ENCODE measurements at regions not wholly inside any gene's neighbourhood (a gene's known extent, or its start where the extent isn't known, plus 50 kb on each side); places are given as distances from the start of the nearest gene placed in this dataset.

DNA sequence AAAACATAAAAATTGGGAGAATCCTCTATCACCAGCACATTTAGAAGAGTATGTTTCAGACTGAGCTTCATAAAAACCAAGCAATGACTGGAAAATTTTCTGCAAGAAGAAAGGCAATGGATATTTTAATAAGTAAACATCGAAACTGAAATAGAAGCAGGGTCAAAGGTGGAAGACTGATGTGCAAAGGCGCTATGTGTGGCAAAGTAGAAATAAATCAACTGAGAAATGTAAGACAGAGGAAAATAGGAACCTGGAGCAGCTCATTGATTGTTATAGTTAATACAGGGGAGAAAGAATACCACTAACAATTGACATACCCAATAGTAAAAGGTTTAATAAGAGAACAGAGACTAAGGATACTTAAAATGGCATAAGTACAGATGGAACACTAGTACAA, 818.4 kb downstream of the SOCS6 start:
- in situ Hi-C loops (cut with HindIII; ENCODE audit: low pct_unique_long_range_greater_than_20kb, low sequenced_read_pairs) (no loop called here), intact Hi-C loops (cut with micrococcal nuclease; ENCODE audit: unreplicated experiment) (no loop called here)
- H3K4me1 ChIP-seq (ENCODE audit: control insufficient read depth, insufficient read depth, low read length): 0 out of 2 replicates have a peak, but pooled peaks cover 4% of the 10 kb centered on the region
- H3K27ac ChIP-seq (ENCODE audit: low read length): no peak overlapping the region
- no peaks in the 10 kb centered on the region for H3K36me3 ChIP-seq (ENCODE audit: control insufficient read depth, insufficient read depth, low read length)
- TF ChIP-seq POLR2AphosphoS5 (IDR thresholded peaks at IDR 0.05; ENCODE audit: low read depth, low read length) (no peak), SIN3A (IDR thresholded peaks at IDR 0.05; ENCODE audit: borderline replicate concordance, insufficient read depth, low read depth, low read length) (no peak), TCF7L2 (IDR thresholded peaks at IDR 0.05; ENCODE audit: low read depth, low read length) (no peak)
- TF ChIP-seq, protein P1, sequence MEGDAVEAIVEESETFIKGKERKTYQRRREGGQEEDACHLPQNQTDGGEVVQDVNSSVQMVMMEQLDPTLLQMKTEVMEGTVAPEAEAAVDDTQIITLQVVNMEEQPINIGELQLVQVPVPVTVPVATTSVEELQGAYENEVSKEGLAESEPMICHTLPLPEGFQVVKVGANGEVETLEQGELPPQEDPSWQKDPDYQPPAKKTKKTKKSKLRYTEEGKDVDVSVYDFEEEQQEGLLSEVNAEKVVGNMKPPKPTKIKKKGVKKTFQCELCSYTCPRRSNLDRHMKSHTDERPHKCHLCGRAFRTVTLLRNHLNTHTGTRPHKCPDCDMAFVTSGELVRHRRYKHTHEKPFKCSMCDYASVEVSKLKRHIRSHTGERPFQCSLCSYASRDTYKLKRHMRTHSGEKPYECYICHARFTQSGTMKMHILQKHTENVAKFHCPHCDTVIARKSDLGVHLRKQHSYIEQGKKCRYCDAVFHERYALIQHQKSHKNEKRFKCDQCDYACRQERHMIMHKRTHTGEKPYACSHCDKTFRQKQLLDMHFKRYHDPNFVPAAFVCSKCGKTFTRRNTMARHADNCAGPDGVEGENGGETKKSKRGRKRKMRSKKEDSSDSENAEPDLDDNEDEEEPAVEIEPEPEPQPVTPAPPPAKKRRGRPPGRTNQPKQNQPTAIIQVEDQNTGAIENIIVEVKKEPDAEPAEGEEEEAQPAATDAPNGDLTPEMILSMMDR (IDR thresholded peaks at IDR 0.05): no peak
- TF ChIP-seq, protein P2, sequence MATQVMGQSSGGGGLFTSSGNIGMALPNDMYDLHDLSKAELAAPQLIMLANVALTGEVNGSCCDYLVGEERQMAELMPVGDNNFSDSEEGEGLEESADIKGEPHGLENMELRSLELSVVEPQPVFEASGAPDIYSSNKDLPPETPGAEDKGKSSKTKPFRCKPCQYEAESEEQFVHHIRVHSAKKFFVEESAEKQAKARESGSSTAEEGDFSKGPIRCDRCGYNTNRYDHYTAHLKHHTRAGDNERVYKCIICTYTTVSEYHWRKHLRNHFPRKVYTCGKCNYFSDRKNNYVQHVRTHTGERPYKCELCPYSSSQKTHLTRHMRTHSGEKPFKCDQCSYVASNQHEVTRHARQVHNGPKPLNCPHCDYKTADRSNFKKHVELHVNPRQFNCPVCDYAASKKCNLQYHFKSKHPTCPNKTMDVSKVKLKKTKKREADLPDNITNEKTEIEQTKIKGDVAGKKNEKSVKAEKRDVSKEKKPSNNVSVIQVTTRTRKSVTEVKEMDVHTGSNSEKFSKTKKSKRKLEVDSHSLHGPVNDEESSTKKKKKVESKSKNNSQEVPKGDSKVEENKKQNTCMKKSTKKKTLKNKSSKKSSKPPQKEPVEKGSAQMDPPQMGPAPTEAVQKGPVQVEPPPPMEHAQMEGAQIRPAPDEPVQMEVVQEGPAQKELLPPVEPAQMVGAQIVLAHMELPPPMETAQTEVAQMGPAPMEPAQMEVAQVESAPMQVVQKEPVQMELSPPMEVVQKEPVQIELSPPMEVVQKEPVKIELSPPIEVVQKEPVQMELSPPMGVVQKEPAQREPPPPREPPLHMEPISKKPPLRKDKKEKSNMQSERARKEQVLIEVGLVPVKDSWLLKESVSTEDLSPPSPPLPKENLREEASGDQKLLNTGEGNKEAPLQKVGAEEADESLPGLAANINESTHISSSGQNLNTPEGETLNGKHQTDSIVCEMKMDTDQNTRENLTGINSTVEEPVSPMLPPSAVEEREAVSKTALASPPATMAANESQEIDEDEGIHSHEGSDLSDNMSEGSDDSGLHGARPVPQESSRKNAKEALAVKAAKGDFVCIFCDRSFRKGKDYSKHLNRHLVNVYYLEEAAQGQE (IDR thresholded peaks at IDR 0.05; ENCODE audit: insufficient read depth in 1 of 2, low read depth in 2 of 2, low read length in 1 of 2): no peak
- H3K27me3 ChIP-seq (ENCODE audit: control insufficient read depth, insufficient read depth, low read length): no peaks in the 10 kb centered on the region
- no peaks in the 10 kb centered on the region for H3K9me3 ChIP-seq (ENCODE audit: control insufficient read depth, insufficient read depth, low read depth, low read length)
- DNase-seq (ENCODE audit: low read depth, low spot score): no peak
- no TSS peak for BruUV-seq (replicated peaks)
- H3K4me3 ChIP-seq (ENCODE audit: low read depth in 2 of 2, low read length in 2 of 2): no peak overlapping the region
- no peak for ATAC-seq
- CTCF ChIA-PET: no interaction called here
- POLR2A ChIA-PET: no interaction called here

DNA sequence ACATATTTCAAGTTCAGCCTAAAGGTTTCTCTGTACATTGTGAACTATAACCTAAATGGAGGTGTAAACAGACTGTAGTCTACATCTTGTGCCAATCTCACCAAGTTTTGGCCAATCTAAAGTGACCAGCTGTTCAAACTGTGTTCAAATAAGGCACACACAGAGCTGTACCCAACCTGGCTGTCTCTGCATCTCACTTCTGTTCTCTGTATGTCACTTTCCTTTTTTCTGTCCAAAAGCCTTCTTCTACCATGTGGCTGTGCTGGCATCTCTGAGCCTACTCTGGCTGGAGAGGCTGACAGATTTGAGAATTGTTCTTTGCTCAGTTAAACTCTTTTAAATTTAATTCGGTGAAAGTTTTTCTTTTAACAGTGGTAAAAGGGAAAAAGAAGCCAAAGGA, 817.9 kb downstream of the SOCS6 start:
- in situ Hi-C loops (cut with HindIII; ENCODE audit: low pct_unique_long_range_greater_than_20kb, low sequenced_read_pairs) (no loop called here), intact Hi-C loops (cut with micrococcal nuclease; ENCODE audit: unreplicated experiment) (no loop called here)
- no TSS peak for BruUV-seq (replicated peaks)
- Histone ChIP-seq H3K4me3 (ENCODE audit: low read depth in 2 of 2, low read length in 2 of 2) (no peak overlapping the region), H3K27me3 (ENCODE audit: control insufficient read depth, insufficient read depth, low read length) (no peaks in the 10 kb centered on the region), H3K9me3 (ENCODE audit: control insufficient read depth, insufficient read depth, low read depth, low read length) (no peaks in the 10 kb centered on the region), H3K27ac (ENCODE audit: low read length) (no peak overlapping the region; the same call in 1 of the 2 replicates), H3K36me3 (ENCODE audit: control insufficient read depth, insufficient read depth, low read length) (no peaks in the 10 kb centered on the region), H3K4me1 (ENCODE audit: control insufficient read depth, insufficient read depth, low read length) (0 out of 2 replicates have a peak, but pooled peaks cover 4% of the 10 kb centered on the region)
- DNase-seq (ENCODE audit: low read depth, low spot score): no peak
- TF ChIP-seq POLR2AphosphoS5 (IDR thresholded peaks at IDR 0.05; ENCODE audit: low read depth, low read length) (no peak), TCF7L2 (IDR thresholded peaks at IDR 0.05; ENCODE audit: low read depth, low read length) (no peak), SIN3A (IDR thresholded peaks at IDR 0.05; ENCODE audit: borderline replicate concordance, insufficient read depth, low read depth, low read length) (no peak)
- TF ChIP-seq, protein P2 (IDR thresholded peaks at IDR 0.05; ENCODE audit: insufficient read depth in 1 of 2, low read depth in 2 of 2, low read length in 1 of 2): no peak
- TF ChIP-seq, protein P1 (IDR thresholded peaks at IDR 0.05): no peak
- ChIA-PET POLR2A (no interaction called here), CTCF (no interaction called here)
- ATAC-seq: no peak
